ENCODE measurements at regions not wholly inside any gene's neighbourhood (a gene's known extent, or its start where the extent isn't known, plus 50 kb on each side); places are given as distances from the start of the nearest gene placed in this dataset.

DNA sequence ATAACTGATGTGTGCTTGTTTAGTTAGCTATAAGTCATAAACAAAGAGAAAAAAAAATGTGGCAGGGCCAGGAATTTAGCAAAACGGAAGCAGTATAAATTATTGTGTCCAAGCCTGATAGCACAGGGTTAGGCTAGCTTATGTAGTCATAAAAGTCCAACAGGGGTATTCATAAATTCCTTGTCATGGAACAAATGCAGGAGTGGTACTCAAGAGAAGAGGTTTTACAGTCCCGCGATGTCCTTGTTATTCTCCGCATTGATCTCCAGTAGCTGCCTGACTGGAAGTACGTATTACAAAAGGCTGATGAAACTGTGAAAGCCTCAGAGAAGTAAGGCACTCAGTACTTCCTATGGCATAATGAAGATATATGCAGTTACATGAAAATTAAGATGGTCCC, 336.9 kb upstream of the TRAM1L1 start:
- TF ChIP-seq, protein P1, sequence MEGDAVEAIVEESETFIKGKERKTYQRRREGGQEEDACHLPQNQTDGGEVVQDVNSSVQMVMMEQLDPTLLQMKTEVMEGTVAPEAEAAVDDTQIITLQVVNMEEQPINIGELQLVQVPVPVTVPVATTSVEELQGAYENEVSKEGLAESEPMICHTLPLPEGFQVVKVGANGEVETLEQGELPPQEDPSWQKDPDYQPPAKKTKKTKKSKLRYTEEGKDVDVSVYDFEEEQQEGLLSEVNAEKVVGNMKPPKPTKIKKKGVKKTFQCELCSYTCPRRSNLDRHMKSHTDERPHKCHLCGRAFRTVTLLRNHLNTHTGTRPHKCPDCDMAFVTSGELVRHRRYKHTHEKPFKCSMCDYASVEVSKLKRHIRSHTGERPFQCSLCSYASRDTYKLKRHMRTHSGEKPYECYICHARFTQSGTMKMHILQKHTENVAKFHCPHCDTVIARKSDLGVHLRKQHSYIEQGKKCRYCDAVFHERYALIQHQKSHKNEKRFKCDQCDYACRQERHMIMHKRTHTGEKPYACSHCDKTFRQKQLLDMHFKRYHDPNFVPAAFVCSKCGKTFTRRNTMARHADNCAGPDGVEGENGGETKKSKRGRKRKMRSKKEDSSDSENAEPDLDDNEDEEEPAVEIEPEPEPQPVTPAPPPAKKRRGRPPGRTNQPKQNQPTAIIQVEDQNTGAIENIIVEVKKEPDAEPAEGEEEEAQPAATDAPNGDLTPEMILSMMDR (conservative IDR thresholded peaks at IDR 0.05; ENCODE audit: low read depth, low read length), result no peak
- TF ChIP-seq EZH2 (IDR thresholded peaks at IDR 0.05; ENCODE audit: low read length, unreplicated experiment), result no peak

All from PC-3 (cell line).